Astrocyte (in vitro differentiated cells and primary cell): ENCODE measurements at regions not wholly inside any gene's neighbourhood (a gene's known extent, or its start where the extent isn't known, plus 50 kb on each side); places are given as distances from the start of the nearest gene placed in this dataset.

Experiments used
- DNase-seq: peaks from one replicate; pipeline ENCODE4 v3.0.0-alpha.2; 2010; ENCODE audit warnings: low read depth
- FAIRE-seq: peaks from 2 replicates; lab custom pipeline; 2011; peaks lifted over from hg19 to GRCh38; lab: Jason Lieb, UNC
- H2AFZ ChIP-seq: 2 replicates; pipeline ENCODE4 v1.6.0; 2012; ENCODE audit warnings: low read depth, low read length, inconsistent platforms
- H3K27ac ChIP-seq: 2 replicates; pipeline ENCODE4 v1.5.1; 2011; ENCODE audit warnings: low read depth, low read length, inconsistent platforms
- H3K27me3 ChIP-seq: 2 replicates; pipeline ENCODE4 v1.6.0; 2011; ENCODE audit warnings: low read length, inconsistent platforms; ENCODE audit not compliant: insufficient read depth
- H3K36me3 ChIP-seq: 2 replicates; pipeline ENCODE4 v1.5.1; 2011; ENCODE audit warnings: low read length, inconsistent platforms; ENCODE audit not compliant: insufficient read depth
- H3K4me1 ChIP-seq: 2 replicates; pipeline ENCODE4 v1.5.1; 2011; ENCODE audit warnings: low read length, inconsistent platforms; ENCODE audit not compliant: insufficient read depth
- H3K4me2 ChIP-seq: 2 replicates; pipeline ENCODE4 v1.6.0; 2012; ENCODE audit warnings: low read length, inconsistent platforms
- H3K4me3 ChIP-seq: 2 replicates; pipeline ENCODE4 v1.5.1; 2011; ENCODE audit warnings: low read depth, mild to moderate bottlenecking, low read length, inconsistent platforms; ENCODE audit not compliant: insufficient read depth
- H3K79me2 ChIP-seq: 2 replicates; pipeline ENCODE4 v1.6.0; 2012; ENCODE audit warnings: mild to moderate bottlenecking, low read length, inconsistent platforms; ENCODE audit not compliant: insufficient read depth
- H3K9ac ChIP-seq: 2 replicates; pipeline ENCODE4 v1.6.0; 2012; ENCODE audit warnings: mild to moderate bottlenecking, low read length, inconsistent platforms
- H3K9me3 ChIP-seq: 2 replicates; pipeline ENCODE4 v1.5.1; 2012; ENCODE audit warnings: low read depth, mild to moderate bottlenecking, low read length, inconsistent platforms; ENCODE audit not compliant: insufficient read depth
- H4K20me1 ChIP-seq: 2 replicates; pipeline ENCODE4 v1.6.0; 2012; ENCODE audit warnings: low read length, inconsistent platforms; ENCODE audit not compliant: insufficient read depth
- H3K27ac Mint-ChIP-seq: one replicate; pipeline ENCODE4 v1.8.0; 2021; ENCODE audit warnings: mild to moderate bottlenecking, mixed read lengths; ENCODE audit not compliant: unreplicated experiment
- H3K27me3 Mint-ChIP-seq: one replicate; pipeline ENCODE4 v1.8.0; 2021; ENCODE audit warnings: low read depth, mixed read lengths; ENCODE audit not compliant: unreplicated experiment
- H3K36me3 Mint-ChIP-seq: one replicate; pipeline ENCODE4 v1.8.0; 2021; ENCODE audit warnings: low read depth, mixed read lengths; ENCODE audit not compliant: unreplicated experiment
- H3K4me1 Mint-ChIP-seq: one replicate; pipeline ENCODE4 v1.8.0; 2021; ENCODE audit warnings: low read depth, mixed read lengths; ENCODE audit not compliant: unreplicated experiment
- H3K4me3 Mint-ChIP-seq: one replicate; pipeline ENCODE4 v1.8.0; 2021; ENCODE audit warnings: mild to moderate bottlenecking, moderate library complexity, mixed read lengths; ENCODE audit not compliant: unreplicated experiment
- H3K9me3 Mint-ChIP-seq: one replicate; pipeline ENCODE4 v1.8.0; 2021; ENCODE audit warnings: mild to moderate bottlenecking, mixed read lengths; ENCODE audit not compliant: unreplicated experiment
- CTCF ChIP-seq: IDR thresholded peaks from 2 replicates; pipeline ENCODE4 v1.5.1; 2011; ENCODE audit warnings: low read depth, mild to moderate bottlenecking, inconsistent platforms, low read length, moderate library complexity; ENCODE audit not compliant: insufficient read depth
- EZH2 ChIP-seq: IDR thresholded peaks from 2 replicates; pipeline ENCODE4 v1.6.1; 2012; ENCODE audit warnings: mild to moderate bottlenecking, low read length, inconsistent platforms; ENCODE audit not compliant: insufficient read depth

- Histone ChIP-seq H3K9me3 (no peaks in the 10 kb centered on the region), H2AFZ (no peak overlapping the region), H3K27me3 (no peaks in the 10 kb centered on the region), H3K27ac (no peak overlapping the region), H3K79me2 (no peaks in the 10 kb centered on the region), H3K36me3 (no peaks in the 10 kb centered on the region), H3K4me2 (no peak overlapping the region), H3K4me3 (no peak overlapping the region), H3K9ac (no peak overlapping the region), H4K20me1 (no peaks in the 10 kb centered on the region), H3K4me1 (no peaks in the 10 kb centered on the region)
- no peaks in the 10 kb centered on the region for H3K27me3 Mint-ChIP-seq
- TF ChIP-seq CTCF (no peak), EZH2 (no peak)
- H3K27ac Mint-ChIP-seq: no peak overlapping the region
- no peak overlapping the region for H3K4me3 Mint-ChIP-seq
- FAIRE-seq: no peak
- H3K4me1 Mint-ChIP-seq: no peaks in the 10 kb centered on the region
- no peaks in the 10 kb centered on the region for H3K9me3 Mint-ChIP-seq
- peaks cover 5% of the 10 kb centered on the region for H3K36me3 Mint-ChIP-seq
- DNase-seq: no peak
These were observed 538.5 kb downstream of the ZEB2 start for GRCh38 chr2:143981428-143981827.

GRCh38 chr2:143977356-143977755 is 542.6 kb downstream of the ZEB2 start:
- no peak overlapping the region for H3K4me3 ChIP-seq
- no peak for FAIRE-seq
- DNase-seq: no peak
- no peaks in the 10 kb centered on the region for H3K27me3 ChIP-seq
- no peak overlapping the region for H3K4me2 ChIP-seq
- no peak overlapping the region for H3K27ac Mint-ChIP-seq
- H3K27ac ChIP-seq: no peak overlapping the region
- no peak overlapping the region for H3K9ac ChIP-seq
- H3K4me1 ChIP-seq: no peaks in the 10 kb centered on the region
- no peaks in the 10 kb centered on the region for H3K27me3 Mint-ChIP-seq
- no peaks in the 10 kb centered on the region for H4K20me1 ChIP-seq
- H3K4me1 Mint-ChIP-seq: no peaks in the 10 kb centered on the region
- H3K4me3 Mint-ChIP-seq: no peak overlapping the region
- no peak overlapping the region for H2AFZ ChIP-seq
- no peaks in the 10 kb centered on the region for H3K9me3 ChIP-seq
- no peaks in the 10 kb centered on the region for H3K79me2 ChIP-seq
- H3K36me3 Mint-ChIP-seq: no peaks in the 10 kb centered on the region
- no peaks in the 10 kb centered on the region for H3K36me3 ChIP-seq
- no peaks in the 10 kb centered on the region for H3K9me3 Mint-ChIP-seq
- TF ChIP-seq EZH2 (no peak), CTCF (no peak)

- no peaks in the 10 kb centered on the region for H3K36me3 ChIP-seq
- Mint-ChIP-seq H3K36me3 (no peaks in the 10 kb centered on the region), H3K4me1 (no peaks in the 10 kb centered on the region), H3K27me3 (no peaks in the 10 kb centered on the region), H3K4me3 (no peak overlapping the region), H3K27ac (no peak overlapping the region), H3K9me3 (no peaks in the 10 kb centered on the region)
- no peak overlapping the region for H3K4me2 ChIP-seq
- no peaks in the 10 kb centered on the region for H3K27me3 ChIP-seq
- no peak for TF ChIP-seq EZH2
- no peak for TF ChIP-seq CTCF
- H2AFZ ChIP-seq: no peak overlapping the region
- no peak overlapping the region for H3K9ac ChIP-seq
- FAIRE-seq (no peak), DNase-seq (no peak)
- no peaks in the 10 kb centered on the region for H3K9me3 ChIP-seq
- H3K4me3 ChIP-seq: no peak overlapping the region
- no peaks in the 10 kb centered on the region for H3K79me2 ChIP-seq
- no peaks in the 10 kb centered on the region for H3K4me1 ChIP-seq
- H3K27ac ChIP-seq: no peak overlapping the region
- no peaks in the 10 kb centered on the region for H4K20me1 ChIP-seq
These were observed 544.7 kb downstream of the ZEB2 start for GRCh38 chr2:143975216-143975615.
